B cell (primary cell): ENCODE measurements at regions not wholly inside any gene's neighbourhood (a gene's known extent, or its start where the extent isn't known, plus 50 kb on each side); places are given as distances from the start of the nearest gene placed in this dataset.
"Not testable (repeated sequence)": the region's sequence is repeated elsewhere in the genome, so short reads cannot be mapped to it uniquely, and the experiment has no call there.

Source experiments
- ATAC-seq: fragments of 200-7000 bp; cut with Tn5 transposase; one replicate; pipeline ENCODE4 v1.10.0; 2021; ENCODE audit warnings: low read depth, mild to moderate bottlenecking, moderate number of reproducible peaks, moderate library complexity
- CTCF ChIA-PET: fragments of 350-600 bp; sonication (Branson Sonifier 250); formaldehyde crosslinking; loops from one replicate; lab custom pipeline; 2021; ENCODE audit warnings: antibody characterized with exemption, inconsistent platforms; lab: Charles Lee
- POLR2A ChIA-PET: fragments of 350-600 bp; sonication (Branson Sonifier 250); formaldehyde crosslinking; loops from one replicate; lab custom pipeline; 2021; ENCODE audit warnings: antibody characterized with exemption; lab: Charles Lee
- DNase-seq: peaks from one replicate; pipeline ENCODE4 v3.0.0; 2013
- H2AFZ ChIP-seq: 2 replicates; pipeline ENCODE4 v1.6.1; 2012; ENCODE audit warnings: mild to moderate bottlenecking, low read depth, low read length; ENCODE audit not compliant: insufficient read depth, poor library complexity, severe bottlenecking
- H3K27ac ChIP-seq, 2 donors: 1 replicate in 1 of 2; 2 replicates in 1 of 2; pipeline ENCODE4 v1.5.1; 2012 to 2013; ENCODE audit warnings: low read length in 2 of 2, mild to moderate bottlenecking in 2 of 2, moderate library complexity in 1 of 2
- H3K27me3 ChIP-seq, 4 experiments: fragments of 200-600 bp in 1 of 4; sonication (generic) in 1 of 4; replicated peaks in 1 of 4; 1 replicate in 2 of 4; 2 replicates in 2 of 4; pipeline versions ENCODE4 v1.6.1 to v1.7.0; 2013 to 2016; ENCODE audit warnings: low read length in 3 of 4, mild to moderate bottlenecking in 2 of 4, mixed read lengths in 1 of 4, moderate library complexity in 1 of 4; ENCODE audit not compliant: insufficient read depth in 4 of 4, control insufficient read depth in 3 of 4; ENCODE audit errors: control extremely low read depth in 1 of 4
- H3K36me3 ChIP-seq, 2 experiments: replicated peaks in 1 of 2; 1 replicate in 1 of 2; 2 replicates in 1 of 2; pipeline versions ENCODE4 v1.6.1 to v1.7.1; 2013; ENCODE audit warnings: low read length in 1 of 2; ENCODE audit not compliant: insufficient read depth in 2 of 2, control insufficient read depth in 1 of 2; ENCODE audit errors: control extremely low read depth in 1 of 2, extremely low read depth in 1 of 2
- H3K4me1 ChIP-seq, 2 donors: fragments of 200-600 bp in 1 of 2; sonication (generic) in 1 of 2; 1 replicate in 1 of 2; 2 replicates in 1 of 2; pipeline versions ENCODE4 v1.5.1 to v1.6.1; 2013 to 2017; ENCODE audit warnings: low read length in 2 of 2; ENCODE audit not compliant: control insufficient read depth in 2 of 2, insufficient read depth in 2 of 2
- H3K4me2 ChIP-seq: replicated peaks from 2 replicates; pipeline ENCODE3; 2012; ENCODE audit warnings: mild to moderate bottlenecking, low read depth, low read length; ENCODE audit not compliant: poor library complexity, severe bottlenecking
- H3K4me3 ChIP-seq, 5 experiments: fragments of 200-600 bp in 1 of 5; sonication (generic) in 1 of 5; 1 replicate in 3 of 5; 2 replicates in 2 of 5; pipeline versions ENCODE4 v1.5.1 to v1.7.0; 2011 to 2016; ENCODE audit warnings: low read length in 4 of 5, mild to moderate bottlenecking in 4 of 5, low read depth in 2 of 5, control low read depth in 1 of 5, moderate library complexity in 1 of 5; ENCODE audit not compliant: insufficient read depth in 1 of 5; ENCODE audit errors: control extremely low read depth in 1 of 5, extremely low read depth in 1 of 5
- H3K79me2 ChIP-seq: fragments of 200-600 bp; sonication (generic); one replicate; pipeline ENCODE4 v1.6.0; 2016; ENCODE audit warnings: low read length; ENCODE audit not compliant: control insufficient read depth, insufficient read depth
- H3K9ac ChIP-seq: fragments of 200-600 bp; sonication (generic); 2 replicates; pipeline ENCODE4 v1.6.1; 2017; ENCODE audit warnings: mild to moderate bottlenecking, low read length, moderate library complexity
- H3K9me3 ChIP-seq, 3 donors: one replicate each; pipeline versions ENCODE4 v1.6.1 to v1.7.1; 2013; ENCODE audit warnings: low read length in 2 of 3; ENCODE audit not compliant: control insufficient read depth in 2 of 3, insufficient read depth in 1 of 3; ENCODE audit errors: control extremely low read depth in 1 of 3
- H4K20me1 ChIP-seq: 2 replicates; pipeline ENCODE4 v1.6.0; 2012; ENCODE audit warnings: mild to moderate bottlenecking, low read length; ENCODE audit not compliant: insufficient read depth, control insufficient read depth, poor library complexity, severe bottlenecking
- H3K27ac Mint-ChIP-seq: one replicate; pipeline ENCODE4 v1.8.0; 2021; ENCODE audit warnings: mixed read lengths
- H3K27me3 Mint-ChIP-seq: one replicate; pipeline ENCODE4 v1.8.0; 2021; ENCODE audit warnings: mixed read lengths
- H3K4me1 Mint-ChIP-seq: one replicate; pipeline ENCODE4 v1.8.0; 2021; ENCODE audit warnings: mixed read lengths
- H3K4me3 Mint-ChIP-seq: one replicate; pipeline ENCODE4 v1.8.0; 2021; ENCODE audit warnings: mixed read lengths
- H3K9me3 Mint-ChIP-seq: one replicate; pipeline ENCODE4 v1.8.0; 2022; ENCODE audit warnings: mixed read lengths; ENCODE audit not compliant: insufficient read depth
- EZH2 ChIP-seq: IDR thresholded peaks from 2 replicates; pipeline ENCODE4 v1.6.1; 2012; ENCODE audit warnings: borderline replicate concordance, low read depth, mild to moderate bottlenecking, moderate library complexity, low read length; ENCODE audit not compliant: insufficient read depth, poor library complexity, severe bottlenecking
- WGBS: methylation state at CpG from one replicate; pipeline ENCODE4 v1.1.5; 2013; ENCODE audit warnings: missing lambda C conversion rate; ENCODE audit not compliant: insufficient coverage; 5-methylcytosine and 5-hydroxymethylcytosine counted together
- intact Hi-C: fragments of 100-400 bp; cut with micrococcal nuclease; formaldehyde crosslinking; loops from one replicate; pipeline ENCODE4 v1.10.0; 2022
- TF ChIP-seq, protein P1 (sequence below): fragments of 200-600 bp; IDR thresholded peaks from one replicate; pipeline ENCODE4 v1.8.0; 2022; ENCODE audit warnings: antibody characterized with exemption, mild to moderate bottlenecking

- intact Hi-C loops: no loop called here
- Histone ChIP-seq H3K4me1 (no peaks in the 10 kb centered on the region), H3K9ac (no peak overlapping the region), H3K36me3 (no peaks in the 10 kb centered on the region), H3K27me3 (no peaks in the 10 kb centered on the region), H2AFZ (no peak overlapping the region), H3K27ac (no peak overlapping the region), H4K20me1 (no peaks in the 10 kb centered on the region), H3K9me3 (no peaks in the 10 kb centered on the region), H3K4me2 (no peak overlapping the region), H3K4me3 (no peak overlapping the region), H3K79me2 (no peaks in the 10 kb centered on the region)
- TF ChIP-seq, protein P1, sequence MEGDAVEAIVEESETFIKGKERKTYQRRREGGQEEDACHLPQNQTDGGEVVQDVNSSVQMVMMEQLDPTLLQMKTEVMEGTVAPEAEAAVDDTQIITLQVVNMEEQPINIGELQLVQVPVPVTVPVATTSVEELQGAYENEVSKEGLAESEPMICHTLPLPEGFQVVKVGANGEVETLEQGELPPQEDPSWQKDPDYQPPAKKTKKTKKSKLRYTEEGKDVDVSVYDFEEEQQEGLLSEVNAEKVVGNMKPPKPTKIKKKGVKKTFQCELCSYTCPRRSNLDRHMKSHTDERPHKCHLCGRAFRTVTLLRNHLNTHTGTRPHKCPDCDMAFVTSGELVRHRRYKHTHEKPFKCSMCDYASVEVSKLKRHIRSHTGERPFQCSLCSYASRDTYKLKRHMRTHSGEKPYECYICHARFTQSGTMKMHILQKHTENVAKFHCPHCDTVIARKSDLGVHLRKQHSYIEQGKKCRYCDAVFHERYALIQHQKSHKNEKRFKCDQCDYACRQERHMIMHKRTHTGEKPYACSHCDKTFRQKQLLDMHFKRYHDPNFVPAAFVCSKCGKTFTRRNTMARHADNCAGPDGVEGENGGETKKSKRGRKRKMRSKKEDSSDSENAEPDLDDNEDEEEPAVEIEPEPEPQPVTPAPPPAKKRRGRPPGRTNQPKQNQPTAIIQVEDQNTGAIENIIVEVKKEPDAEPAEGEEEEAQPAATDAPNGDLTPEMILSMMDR: no peak
- TF ChIP-seq EZH2: no peak
- ATAC-seq (no peak), DNase-seq (no peak)
- Mint-ChIP-seq H3K4me3 (no peak overlapping the region), H3K4me1 (no peaks in the 10 kb centered on the region), H3K27me3 (no peaks in the 10 kb centered on the region), H3K27ac (no peak overlapping the region), H3K9me3 (no peaks in the 10 kb centered on the region)
- ChIA-PET POLR2A (no interaction called here), CTCF (no interaction called here)
- whole genome bisulfite sequencing: 100% methylated on average over 1 of the region's 2 CpGs
These were observed 546.7 kb upstream of the ADGRL2 start for GRCh38 chr1:81254068-81254467.

GRCh38 chr1:81252471-81253151 lies 548.1 kb upstream of the ADGRL2 start:
- Histone ChIP-seq H3K27ac (no peak overlapping the region), H3K9ac (no peak overlapping the region), H3K36me3 (no peaks in the 10 kb centered on the region), H3K4me1 (no peaks in the 10 kb centered on the region), H3K4me3 (no peak overlapping the region), H3K79me2 (no peaks in the 10 kb centered on the region), H2AFZ (no peak overlapping the region), H4K20me1 (no peaks in the 10 kb centered on the region), H3K27me3 (no peaks in the 10 kb centered on the region), H3K9me3 (no peaks in the 10 kb centered on the region), H3K4me2 (no peak overlapping the region)
- CTCF ChIA-PET: no interaction called here
- Mint-ChIP-seq H3K27me3 (no peaks in the 10 kb centered on the region), H3K4me3 (no peak overlapping the region), H3K9me3 (peaks cover 6% of the 10 kb centered on the region), H3K27ac (no peak overlapping the region), H3K4me1 (no peaks in the 10 kb centered on the region)
- intact Hi-C loops: no loop called here
- ATAC-seq (no peak), DNase-seq (no peak)
- no peak for TF ChIP-seq EZH2
- TF ChIP-seq, protein P1: no peak
- POLR2A ChIA-PET: no interaction called here

DNA sequence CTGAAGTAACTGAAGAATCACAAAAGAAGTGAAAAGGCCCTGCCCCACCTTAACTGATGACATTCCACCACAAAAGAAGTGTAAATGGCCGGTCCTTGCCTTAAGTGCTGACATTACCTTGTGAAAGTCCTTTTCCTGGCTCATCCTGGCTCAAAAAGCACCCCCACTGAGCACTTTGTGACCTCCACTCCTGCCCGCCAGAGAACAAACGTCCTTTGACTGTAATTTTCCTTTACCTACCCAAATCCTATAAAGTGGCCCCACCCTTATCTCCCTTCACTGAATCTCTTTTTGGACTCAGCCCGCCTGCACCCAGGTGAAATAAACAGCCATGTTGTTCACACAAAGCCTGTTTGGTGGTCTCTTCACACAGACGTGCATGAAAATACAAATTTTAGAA lies 549.9 kb upstream of the ADGRL2 start:
- POLR2A ChIA-PET, H3K9ac ChIP-seq, H3K4me1 ChIP-seq, H2AFZ ChIP-seq, H3K27ac Mint-ChIP-seq, H3K4me3 ChIP-seq, H3K4me3 Mint-ChIP-seq, H3K9me3 Mint-ChIP-seq, intact Hi-C loops, DNase-seq, ATAC-seq, CTCF ChIA-PET, H3K4me2 ChIP-seq, H3K9me3 ChIP-seq, H3K4me1 Mint-ChIP-seq, H3K36me3 ChIP-seq, H4K20me1 ChIP-seq, H3K27me3 ChIP-seq, H3K79me2 ChIP-seq, H3K27ac ChIP-seq, H3K27me3 Mint-ChIP-seq: not testable (repeated sequence)
- 69% methylated on average over 2 of the region's 5 CpGs for WGBS
